SK-N-SH (cell line): ENCODE measurements at regions not wholly inside any gene's neighbourhood (a gene's known extent, or its start where the extent isn't known, plus 50 kb on each side); places are given as distances from the start of the nearest gene placed in this dataset.

Source experiments
- RAD21 ChIP-seq: IDR thresholded peaks from 2 replicates; pipeline ENCODE4 v1.6.1; 2012; ENCODE audit warnings: mild to moderate bottlenecking, low read length
- RCOR1 ChIP-seq: fragments of 150-350 bp; IDR thresholded peaks from 2 replicates; pipeline ENCODE4 v1.6.1; 2017; ENCODE audit warnings: antibody characterized with exemption, low read length
- YY1 ChIP-seq: IDR thresholded peaks from 2 replicates; pipeline ENCODE4 v1.4.0; 2012; ENCODE audit warnings: low read depth, mild to moderate bottlenecking
- TF ChIP-seq, protein P1 (sequence below): fragments of 200-600 bp; sonication (generic); IDR thresholded peaks from 2 replicates; pipeline ENCODE4 v1.6.1; 2017; ENCODE audit warnings: antibody characterized with exemption, mild to moderate bottlenecking, moderate library complexity

DNA sequence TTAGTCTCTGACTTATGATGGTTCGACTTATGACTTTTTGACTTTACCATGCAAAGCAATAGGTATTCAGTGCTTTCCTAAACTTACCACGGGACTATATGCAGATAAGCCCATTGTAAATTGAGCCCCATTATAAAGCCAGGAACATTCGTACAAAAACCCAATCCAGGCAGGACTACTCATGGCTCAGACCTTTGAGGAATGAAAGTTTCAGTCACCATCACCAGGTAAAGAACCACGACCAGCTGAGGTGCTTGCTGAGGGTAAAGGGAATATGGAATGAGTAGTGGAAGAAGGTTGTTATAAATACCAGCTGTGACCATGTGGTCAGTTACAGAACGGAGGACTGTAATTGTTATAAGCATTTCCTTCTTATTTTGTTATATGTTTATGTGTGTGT is 54.9 kb upstream of the BNC1 start:
- TF ChIP-seq, protein P1, sequence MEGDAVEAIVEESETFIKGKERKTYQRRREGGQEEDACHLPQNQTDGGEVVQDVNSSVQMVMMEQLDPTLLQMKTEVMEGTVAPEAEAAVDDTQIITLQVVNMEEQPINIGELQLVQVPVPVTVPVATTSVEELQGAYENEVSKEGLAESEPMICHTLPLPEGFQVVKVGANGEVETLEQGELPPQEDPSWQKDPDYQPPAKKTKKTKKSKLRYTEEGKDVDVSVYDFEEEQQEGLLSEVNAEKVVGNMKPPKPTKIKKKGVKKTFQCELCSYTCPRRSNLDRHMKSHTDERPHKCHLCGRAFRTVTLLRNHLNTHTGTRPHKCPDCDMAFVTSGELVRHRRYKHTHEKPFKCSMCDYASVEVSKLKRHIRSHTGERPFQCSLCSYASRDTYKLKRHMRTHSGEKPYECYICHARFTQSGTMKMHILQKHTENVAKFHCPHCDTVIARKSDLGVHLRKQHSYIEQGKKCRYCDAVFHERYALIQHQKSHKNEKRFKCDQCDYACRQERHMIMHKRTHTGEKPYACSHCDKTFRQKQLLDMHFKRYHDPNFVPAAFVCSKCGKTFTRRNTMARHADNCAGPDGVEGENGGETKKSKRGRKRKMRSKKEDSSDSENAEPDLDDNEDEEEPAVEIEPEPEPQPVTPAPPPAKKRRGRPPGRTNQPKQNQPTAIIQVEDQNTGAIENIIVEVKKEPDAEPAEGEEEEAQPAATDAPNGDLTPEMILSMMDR, result no peak
- TF ChIP-seq RCOR1 (no peak), RAD21 (no peak), YY1 (no peak)
